Spleen (tissue), 11 donors: ENCODE measurements at regions not wholly inside any gene's neighbourhood (a gene's known extent, or its start where the extent isn't known, plus 50 kb on each side); places are given as distances from the start of the nearest gene placed in this dataset.

Experiments used
- DNase-seq: peaks from one replicate; pipeline ENCODE4 v3.0.0-alpha.2; 2020
- H3K27ac ChIP-seq, 8 donors: fragments of 200-600 bp; sonication (generic) in 7 of 8; 1 replicate in 4 of 8; 2 replicates in 4 of 8; pipeline versions ENCODE4 v1.5.0 to v1.8.0; 2016 to 2021; ENCODE audit warnings: inconsistent platforms in 4 of 8, mild to moderate bottlenecking in 4 of 8, moderate library complexity in 1 of 8
- H3K27me3 ChIP-seq, 7 donors: fragments of 200-600 bp; sonication (generic) in 6 of 7; replicated peaks in 1 of 7; 1 replicate in 4 of 7; 2 replicates in 3 of 7; pipeline versions ENCODE4 v1.5.0 to v1.8.0; 2016 to 2021; ENCODE audit warnings: inconsistent platforms in 3 of 7, mild to moderate bottlenecking in 1 of 7
- H3K36me3 ChIP-seq, 6 donors: fragments of 200-600 bp; sonication (generic) in 5 of 6; 1 replicate in 4 of 6; 2 replicates in 2 of 6; pipeline versions ENCODE4 v1.5.0 to v1.8.0; 2016 to 2021; ENCODE audit warnings: inconsistent platforms in 2 of 6
- H3K4me1 ChIP-seq, 6 donors: fragments of 200-600 bp; sonication (generic) in 5 of 6; 1 replicate in 3 of 6; 2 replicates in 3 of 6; pipeline versions ENCODE4 v1.5.0 to v1.8.0; 2016 to 2021; ENCODE audit warnings: inconsistent platforms in 3 of 6
- H3K4me3 ChIP-seq, 8 donors: fragments of 200-600 bp; sonication (generic) in 7 of 8; 1 replicate in 4 of 8; 2 replicates in 4 of 8; pipeline versions ENCODE4 v1.5.0 to v1.8.0; 2016 to 2021; ENCODE audit warnings: inconsistent platforms in 4 of 8, mild to moderate bottlenecking in 4 of 8, moderate library complexity in 2 of 8
- H3K9me3 ChIP-seq, 8 donors: fragments of 200-600 bp; sonication (generic) in 7 of 8; 1 replicate in 4 of 8; 2 replicates in 4 of 8; pipeline versions ENCODE4 v1.5.0 to v1.8.0; 2016 to 2021; ENCODE audit warnings: inconsistent platforms in 4 of 8
- POLR2A ChIP-seq, 3 donors: fragments of 450-650 bp; IDR thresholded peaks; one replicate each; pipeline ENCODE4 v1.5.1; 2017; ENCODE audit warnings: antibody characterized with exemption in 3 of 3, mild to moderate bottlenecking in 1 of 3
- POLR2AphosphoS5 ChIP-seq, 3 donors: sonication (generic); formaldehyde crosslinking; IDR thresholded peaks; one replicate each; pipeline ENCODE4 v1.5.1; 2017; ENCODE audit warnings: antibody characterized with exemption in 3 of 3
- WGBS, 5 donors: extraction: QIAGEN DNeasy Blood & Tissue Kit in 3 of 5; methylation state at CpG; one replicate each; pipeline versions ENCODE4 v1.1.5 to v1.1.7; 2013 to 2018; 5-methylcytosine and 5-hydroxymethylcytosine counted together
- intact Hi-C: fragments of 100-400 bp; cut with DNase I; formaldehyde crosslinking; loops from one replicate; pipeline ENCODE4 v1.15.0; 2023; ENCODE audit warnings: low total_unique reads
- TF ChIP-seq, protein P1 (sequence below), 11 experiments: fragments of 200-600 bp in 7 of 11; fragments of 450-650 bp in 4 of 11; sonication (generic) in 4 of 11; IDR thresholded peaks in 8 of 11; conservative IDR thresholded peaks in 3 of 11; 1 replicate in 7 of 11; 2 replicates in 4 of 11; pipeline versions ENCODE4 v1.4.0 to v1.8.0; 2016 to 2021; ENCODE audit warnings: antibody characterized with exemption in 11 of 11, inconsistent platforms in 4 of 11, mild to moderate bottlenecking in 1 of 11
- donor health status: healthy with polysubstance abuse.
- donor health status: DM: no; HTN: no; CAD: no; lungs with moderate emphysema.
- donor health status: DM: no; HTN: no; CAD: no.
- donor health status: Bipolar disorder and iron deficiency.
- donor health status: healthy.
- donor health status: DM: no; HTN: no; CAD: no.
- donor health status: DM: yes; HTN: yes; CAD: no.

DNA sequence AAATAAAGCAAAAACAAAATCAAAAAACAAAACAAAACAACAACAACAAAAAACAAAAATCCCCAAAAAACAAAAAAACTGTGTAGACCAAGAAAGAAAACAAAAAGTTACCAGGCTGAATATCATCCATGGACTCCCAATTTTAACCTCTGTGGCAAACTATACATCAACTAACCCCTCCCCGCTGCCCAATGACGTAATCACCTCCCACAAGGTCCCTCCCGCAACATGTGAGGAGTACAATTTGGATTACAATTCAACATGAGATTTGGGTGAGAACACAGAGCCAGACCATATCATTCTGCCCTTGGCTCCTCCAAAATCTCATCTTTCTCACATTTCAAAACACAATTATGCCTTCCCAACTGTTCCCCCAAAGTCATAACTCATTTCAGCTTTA lies 179.8 kb downstream of the DERA start:
- H3K27me3 ChIP-seq, result no peaks in the 10 kb centered on the region
- H3K4me1 ChIP-seq, result no peaks in the 10 kb centered on the region
- no peak overlapping the region for H3K27ac ChIP-seq
- no peak for TF ChIP-seq POLR2AphosphoS5 (IDR thresholded peaks at IDR 0.05)
- TF ChIP-seq, protein P1, sequence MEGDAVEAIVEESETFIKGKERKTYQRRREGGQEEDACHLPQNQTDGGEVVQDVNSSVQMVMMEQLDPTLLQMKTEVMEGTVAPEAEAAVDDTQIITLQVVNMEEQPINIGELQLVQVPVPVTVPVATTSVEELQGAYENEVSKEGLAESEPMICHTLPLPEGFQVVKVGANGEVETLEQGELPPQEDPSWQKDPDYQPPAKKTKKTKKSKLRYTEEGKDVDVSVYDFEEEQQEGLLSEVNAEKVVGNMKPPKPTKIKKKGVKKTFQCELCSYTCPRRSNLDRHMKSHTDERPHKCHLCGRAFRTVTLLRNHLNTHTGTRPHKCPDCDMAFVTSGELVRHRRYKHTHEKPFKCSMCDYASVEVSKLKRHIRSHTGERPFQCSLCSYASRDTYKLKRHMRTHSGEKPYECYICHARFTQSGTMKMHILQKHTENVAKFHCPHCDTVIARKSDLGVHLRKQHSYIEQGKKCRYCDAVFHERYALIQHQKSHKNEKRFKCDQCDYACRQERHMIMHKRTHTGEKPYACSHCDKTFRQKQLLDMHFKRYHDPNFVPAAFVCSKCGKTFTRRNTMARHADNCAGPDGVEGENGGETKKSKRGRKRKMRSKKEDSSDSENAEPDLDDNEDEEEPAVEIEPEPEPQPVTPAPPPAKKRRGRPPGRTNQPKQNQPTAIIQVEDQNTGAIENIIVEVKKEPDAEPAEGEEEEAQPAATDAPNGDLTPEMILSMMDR (IDR thresholded peaks at IDR 0.05 in 8 of 11, conservative IDR thresholded peaks at IDR 0.05 in 3 of 11), result no peak
- TF ChIP-seq POLR2A (IDR thresholded peaks at IDR 0.05), result no peak
- intact Hi-C loops, result no loop called here
- 78 to 97% (median 87%) methylated on average over 3 of the region's 3 CpGs for WGBS, 5 donors
- no peak overlapping the region for H3K4me3 ChIP-seq
- peaks cover 0 to 12% (median 0%) of the 10 kb centered on the region in 8 donors for H3K9me3 ChIP-seq
- H3K36me3 ChIP-seq, result no peaks in the 10 kb centered on the region
- DNase-seq, result no peak

GRCh38 chr12:16088421-16088820 lies 177.3 kb downstream of the DERA start:
- intact Hi-C loops, result no loop called here
- H3K27me3 ChIP-seq, result no peaks in the 10 kb centered on the region
- TF ChIP-seq POLR2AphosphoS5 (IDR thresholded peaks at IDR 0.05) (no peak), POLR2A (IDR thresholded peaks at IDR 0.05) (no peak)
- TF ChIP-seq, protein P1 (IDR thresholded peaks at IDR 0.05 in 8 of 11, conservative IDR thresholded peaks at IDR 0.05 in 3 of 11), result no peak
- no peak overlapping the region for H3K4me3 ChIP-seq
- no peaks in the 10 kb centered on the region for H3K36me3 ChIP-seq
- peaks cover 0 to 12% (median 0%) of the 10 kb centered on the region in 8 donors for H3K9me3 ChIP-seq
- DNase-seq, result no peak
- no peak overlapping the region for H3K27ac ChIP-seq
- 92 to 98% (median 97%) methylated on average over 3 of the region's 3 CpGs for WGBS, 5 donors
- H3K4me1 ChIP-seq, result no peaks in the 10 kb centered on the region
